ENCODE measurements at regions not wholly inside any gene's neighbourhood (a gene's known extent, or its start where the extent isn't known, plus 50 kb on each side); places are given as distances from the start of the nearest gene placed in this dataset. TPM values are rescaled to one million over a fixed set of nuclear protein-coding genes. Genes with fewer than 3 reads are reported as not detected.

DNA sequence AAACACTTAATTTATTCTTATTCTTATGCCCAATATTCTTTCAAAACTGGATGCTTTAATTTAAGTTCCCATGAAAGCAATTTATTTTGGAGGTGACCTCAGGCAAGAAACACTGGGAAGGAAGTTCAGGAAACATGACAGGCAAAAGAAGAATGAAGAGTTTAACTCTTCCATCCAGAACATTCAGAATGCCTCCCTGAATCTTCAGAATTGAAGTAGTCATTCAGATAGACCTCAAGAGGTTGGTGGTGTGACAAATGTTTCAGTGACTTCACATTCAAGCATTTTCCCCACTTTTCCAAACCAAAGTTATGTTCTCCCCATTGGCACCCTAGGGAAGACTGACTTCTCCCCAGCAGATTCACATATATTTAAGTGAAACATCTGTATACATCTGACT lies 110.5 kb downstream of the HAO1 start:
- ChIA-PET POLR2A (no interaction called here), CTCF (no interaction called here)
- Histone ChIP-seq H3K27ac (ENCODE audit: low read depth, low read length) (no peak overlapping the region), H3K4me3 (ENCODE audit: low read depth, low read length) (no peak overlapping the region), H3K27me3 (ENCODE audit: control insufficient read depth, insufficient read depth, low read length) (no peaks in the 10 kb centered on the region), H3K9me3 (ENCODE audit: control insufficient read depth, insufficient read depth, low read length) (no peaks in the 10 kb centered on the region)
- TF ChIP-seq CTCF (IDR thresholded peaks at IDR 0.05; ENCODE audit: low read depth, low read length): no peak
- DNase-seq (ENCODE audit: low read depth, low spot score): no peak

Small RNAs in the stretch of these regions (small RNA-seq; reads per million reads assigned to genes)
- not detected for gene MIR8062 (ENCODE audit: insufficient read length, low read depth)
- gene RN7SL547P (ENCODE audit: insufficient read length, low read depth): not detected
